OCI-LY3 (cell line): ENCODE measurements at regions not wholly inside any gene's neighbourhood (a gene's known extent, or its start where the extent isn't known, plus 50 kb on each side); places are given as distances from the start of the nearest gene placed in this dataset.

Source experiments
- H2AFZ ChIP-seq: fragments of 200-600, 300-600 bp; shearing (Covaris generic); 2 replicates; pipeline ENCODE4 v1.6.0; 2014; ENCODE audit warnings: antibody characterized with exemption, low read depth, low read length
- H3K27ac ChIP-seq: fragments of 200-600, 300-600 bp; sonication (generic); 2 replicates; pipeline ENCODE4 v1.5.1; 2014; ENCODE audit warnings: mild to moderate bottlenecking, low read length, moderate library complexity, mixed read lengths
- H3K27me3 ChIP-seq: fragments of 200-600, 300-600 bp; sonication (generic); 2 replicates; pipeline ENCODE4 v1.6.1; 2014; ENCODE audit warnings: low read depth, low read length, mixed read lengths
- H3K36me3 ChIP-seq: fragments of 200-600, 300-600 bp; sonication (generic); replicated peaks from 2 replicates; pipeline ENCODE3; 2014; ENCODE audit warnings: low read depth, low read length, mixed read lengths
- H3K4me1 ChIP-seq: fragments of 300-600, 200-600 bp; sonication (generic); 2 replicates; pipeline ENCODE4 v1.6.1; 2014; ENCODE audit warnings: low read length, mixed read lengths
- H3K4me2 ChIP-seq: fragments of 200-600, 300-600 bp; sonication (generic); 2 replicates; pipeline ENCODE4 v1.6.1; 2014; ENCODE audit warnings: low read length, mixed read lengths
- H3K4me3 ChIP-seq: fragments of 300-600, 200-600 bp; sonication (generic); 2 replicates; pipeline ENCODE4 v1.5.1; 2014; ENCODE audit warnings: antibody characterized with exemption, mild to moderate bottlenecking, low read length, moderate library complexity
- H3K79me2 ChIP-seq: fragments of 300-600, 200-600 bp; shearing (Covaris generic); 2 replicates; pipeline ENCODE4 v1.6.1; 2014; ENCODE audit warnings: mild to moderate bottlenecking, low read length, mixed read lengths
- H3K9ac ChIP-seq: fragments of 300-600, 200-600 bp; shearing (Covaris generic); 2 replicates; pipeline ENCODE4 v1.6.0; 2014; ENCODE audit warnings: mild to moderate bottlenecking, low read length, moderate library complexity
- H3K9me3 ChIP-seq: fragments of 200-600, 300-600 bp; shearing (Covaris generic); 2 replicates; pipeline ENCODE4 v1.6.1; 2014; ENCODE audit warnings: low read length, mixed read lengths; ENCODE audit not compliant: insufficient read depth
- H4K20me1 ChIP-seq: fragments of 200-600, 300-600 bp; sonication (generic); 2 replicates; pipeline ENCODE4 v1.6.1; 2016; ENCODE audit warnings: low read length, mixed read lengths; ENCODE audit not compliant: insufficient read depth
- EZH2phosphoT487 ChIP-seq: fragments of 200-600 bp; shearing (Covaris generic); IDR thresholded peaks from 2 replicates; pipeline ENCODE4 v1.6.1; 2018; ENCODE audit warnings: antibody characterized with exemption, mixed run types, low read depth
- TF ChIP-seq, protein P1 (sequence below): fragments of 200-600, 300-600 bp; sonication (generic); IDR thresholded peaks from 2 replicates; pipeline ENCODE4 v1.5.1; 2014; ENCODE audit warnings: antibody characterized with exemption, low read length, low read depth

DNA sequence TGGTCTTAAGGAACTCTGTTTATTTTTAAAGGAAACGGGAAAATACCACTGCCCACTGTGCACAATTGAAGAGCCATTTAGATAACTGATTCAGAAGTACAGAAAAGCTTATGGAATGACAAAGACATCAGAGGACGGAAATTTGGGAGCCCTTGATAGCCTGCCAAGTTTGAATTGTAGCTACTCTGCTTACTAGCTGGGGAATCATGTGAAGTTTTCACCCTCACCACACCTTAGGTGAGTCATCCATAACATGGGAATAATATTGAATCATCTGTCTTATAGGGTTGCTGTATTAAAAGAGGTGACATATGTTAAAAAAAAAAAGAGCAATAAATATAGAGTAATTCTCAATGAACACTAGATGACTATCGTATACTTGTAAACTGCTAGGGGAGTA lies 1104.2 kb downstream of the GATA3 start:
- H3K27me3 ChIP-seq: no peaks in the 10 kb centered on the region
- no peaks in the 10 kb centered on the region for H3K36me3 ChIP-seq
- H3K27ac ChIP-seq: no peak overlapping the region
- H3K9me3 ChIP-seq: no peaks in the 10 kb centered on the region
- H3K79me2 ChIP-seq: no peaks in the 10 kb centered on the region
- H3K4me3 ChIP-seq: no peak overlapping the region
- H3K4me1 ChIP-seq: no peaks in the 10 kb centered on the region
- H2AFZ ChIP-seq: no peak overlapping the region
- TF ChIP-seq, protein P1, sequence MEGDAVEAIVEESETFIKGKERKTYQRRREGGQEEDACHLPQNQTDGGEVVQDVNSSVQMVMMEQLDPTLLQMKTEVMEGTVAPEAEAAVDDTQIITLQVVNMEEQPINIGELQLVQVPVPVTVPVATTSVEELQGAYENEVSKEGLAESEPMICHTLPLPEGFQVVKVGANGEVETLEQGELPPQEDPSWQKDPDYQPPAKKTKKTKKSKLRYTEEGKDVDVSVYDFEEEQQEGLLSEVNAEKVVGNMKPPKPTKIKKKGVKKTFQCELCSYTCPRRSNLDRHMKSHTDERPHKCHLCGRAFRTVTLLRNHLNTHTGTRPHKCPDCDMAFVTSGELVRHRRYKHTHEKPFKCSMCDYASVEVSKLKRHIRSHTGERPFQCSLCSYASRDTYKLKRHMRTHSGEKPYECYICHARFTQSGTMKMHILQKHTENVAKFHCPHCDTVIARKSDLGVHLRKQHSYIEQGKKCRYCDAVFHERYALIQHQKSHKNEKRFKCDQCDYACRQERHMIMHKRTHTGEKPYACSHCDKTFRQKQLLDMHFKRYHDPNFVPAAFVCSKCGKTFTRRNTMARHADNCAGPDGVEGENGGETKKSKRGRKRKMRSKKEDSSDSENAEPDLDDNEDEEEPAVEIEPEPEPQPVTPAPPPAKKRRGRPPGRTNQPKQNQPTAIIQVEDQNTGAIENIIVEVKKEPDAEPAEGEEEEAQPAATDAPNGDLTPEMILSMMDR: no peak
- TF ChIP-seq EZH2phosphoT487: no peak
- H3K4me2 ChIP-seq: no peak overlapping the region
- no peak overlapping the region for H3K9ac ChIP-seq
- H4K20me1 ChIP-seq: no peaks in the 10 kb centered on the region

DNA sequence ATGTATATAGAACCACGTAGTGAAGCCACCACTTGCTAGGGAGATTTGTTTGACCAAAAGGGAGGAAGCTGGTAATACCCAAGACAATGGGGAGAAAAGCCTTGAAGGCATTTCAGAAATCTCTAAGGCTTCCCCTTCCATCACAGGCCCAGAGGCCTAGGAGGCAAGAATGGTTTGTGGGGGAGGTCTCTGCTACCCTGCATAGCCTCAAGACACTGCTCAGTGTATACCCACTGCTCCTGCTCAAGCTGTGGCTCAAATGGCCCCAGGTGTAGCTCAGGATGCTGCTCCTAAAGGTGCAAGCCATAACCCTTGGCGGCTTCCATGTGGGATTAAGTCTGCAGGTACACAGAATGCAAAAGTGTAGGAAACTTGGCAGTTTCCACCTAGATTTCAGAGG lies 1105.8 kb downstream of the GATA3 start:
- Histone ChIP-seq H3K79me2 (no peaks in the 10 kb centered on the region), H3K9ac (no peak overlapping the region), H4K20me1 (no peaks in the 10 kb centered on the region), H3K4me2 (no peak overlapping the region), H3K9me3 (no peaks in the 10 kb centered on the region), H2AFZ (no peak overlapping the region), H3K36me3 (no peaks in the 10 kb centered on the region), H3K27me3 (no peaks in the 10 kb centered on the region), H3K27ac (no peak overlapping the region), H3K4me3 (no peak overlapping the region), H3K4me1 (no peaks in the 10 kb centered on the region)
- TF ChIP-seq, protein P1: no peak
- TF ChIP-seq EZH2phosphoT487: no peak

DNA sequence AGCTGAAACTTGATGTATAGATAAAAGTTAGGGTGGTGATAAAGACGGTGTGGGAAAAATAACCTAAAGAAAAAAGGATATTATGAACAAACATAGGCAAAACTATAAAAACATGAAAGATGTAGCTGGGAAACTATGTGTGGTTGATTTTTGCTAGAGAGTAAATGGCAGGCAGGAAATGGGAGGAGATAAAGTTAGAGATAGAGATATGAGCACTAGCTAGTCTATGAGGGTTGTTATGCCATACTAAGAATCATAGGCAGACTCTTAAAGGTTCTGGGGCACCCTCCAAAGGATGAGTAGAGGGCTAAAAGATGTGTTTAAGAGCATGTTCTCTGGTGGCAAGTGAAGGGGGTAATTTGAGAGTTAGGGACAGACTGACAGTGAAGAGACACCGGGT lies 1109.2 kb downstream of the GATA3 start:
- no peak overlapping the region for H2AFZ ChIP-seq

DNA sequence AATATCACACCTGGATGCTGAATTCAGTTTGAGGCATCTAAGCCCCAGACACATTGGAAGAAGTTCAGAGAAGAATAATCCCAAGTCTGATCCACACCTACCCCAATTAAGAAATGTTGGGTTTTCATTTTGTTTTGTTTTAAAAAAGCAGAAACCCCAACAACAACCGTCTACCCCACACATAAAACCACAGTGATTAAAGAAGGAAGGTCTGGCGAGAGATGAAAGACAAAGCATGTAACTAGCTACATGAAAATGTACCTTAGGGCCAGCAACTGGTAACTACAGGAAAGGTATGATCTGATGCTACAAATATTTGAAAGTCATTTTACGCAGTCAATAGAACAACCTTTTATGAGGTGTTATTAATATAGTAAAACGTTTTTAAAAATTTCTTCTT lies 1112.3 kb downstream of the GATA3 start:
- TF ChIP-seq, protein P1: no peak
- no peak for TF ChIP-seq EZH2phosphoT487
- H3K27me3 ChIP-seq: no peaks in the 10 kb centered on the region
- H3K9ac ChIP-seq: no peak overlapping the region
- H3K27ac ChIP-seq: no peak overlapping the region
- no peaks in the 10 kb centered on the region for H3K36me3 ChIP-seq
- no peaks in the 10 kb centered on the region for H3K79me2 ChIP-seq
- no peaks in the 10 kb centered on the region for H4K20me1 ChIP-seq
- H3K4me3 ChIP-seq: no peak overlapping the region
- no peaks in the 10 kb centered on the region for H3K4me1 ChIP-seq
- no peak overlapping the region for H2AFZ ChIP-seq
- H3K4me2 ChIP-seq: no peak overlapping the region
- no peaks in the 10 kb centered on the region for H3K9me3 ChIP-seq

More for the DNA sequence above, 1109.2 kb downstream of the GATA3 start:
- Histone ChIP-seq H3K4me3 (no peak overlapping the region), H3K4me2 (no peak overlapping the region), H3K9ac (no peak overlapping the region), H4K20me1 (no peaks in the 10 kb centered on the region), H3K36me3 (no peaks in the 10 kb centered on the region), H3K9me3 (no peaks in the 10 kb centered on the region), H3K27me3 (no peaks in the 10 kb centered on the region), H3K4me1 (no peaks in the 10 kb centered on the region), H3K79me2 (no peaks in the 10 kb centered on the region), H3K27ac (no peak overlapping the region)
- no peak for TF ChIP-seq EZH2phosphoT487

DNA sequence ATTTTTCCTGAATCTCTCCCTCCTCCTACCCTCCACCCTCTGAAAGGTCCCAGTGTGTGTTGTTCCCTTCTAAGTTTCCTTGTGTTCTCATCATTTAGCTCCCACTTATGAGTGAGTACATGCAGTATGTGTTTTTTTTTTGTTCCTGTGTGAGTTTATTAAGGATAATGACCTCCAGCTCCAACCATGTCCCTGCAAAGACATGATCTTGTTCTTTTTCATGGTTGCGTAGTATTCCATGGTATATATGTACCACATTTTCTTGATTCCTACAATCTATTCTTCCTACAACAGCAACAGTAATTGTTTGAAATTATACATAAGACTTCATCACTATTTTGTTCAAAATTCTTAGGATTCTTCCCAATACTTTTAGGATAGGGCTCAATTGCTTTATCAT lies 1117.8 kb downstream of the GATA3 start:
- H3K36me3 ChIP-seq: no peaks in the 10 kb centered on the region
- no peak overlapping the region for H3K4me2 ChIP-seq

More for the DNA sequence above, 1117.8 kb downstream of the GATA3 start:
- H3K27me3 ChIP-seq: no peaks in the 10 kb centered on the region
- H3K9me3 ChIP-seq: no peaks in the 10 kb centered on the region
- H3K27ac ChIP-seq: no peak overlapping the region
- H3K4me1 ChIP-seq: no peaks in the 10 kb centered on the region
- no peak overlapping the region for H3K4me3 ChIP-seq
- H4K20me1 ChIP-seq: no peaks in the 10 kb centered on the region
- no peaks in the 10 kb centered on the region for H3K79me2 ChIP-seq
- no peak for TF ChIP-seq EZH2phosphoT487
- TF ChIP-seq, protein P1: no peak
- H2AFZ ChIP-seq: no peak overlapping the region
- H3K9ac ChIP-seq: no peak overlapping the region
